CD14-positive monocyte (primary cell): ENCODE measurements at regions not wholly inside any gene's neighbourhood (a gene's known extent, or its start where the extent isn't known, plus 50 kb on each side); places are given as distances from the start of the nearest gene placed in this dataset.

Experiments used
- DNase-seq, 3 donors: peaks; one replicate each; pipeline ENCODE4 v3.0.0-alpha.2; 2011 to 2022
- H2AFZ ChIP-seq: 2 replicates; pipeline ENCODE4 v1.6.0; 2012; ENCODE audit warnings: mild to moderate bottlenecking, low read depth, low read length, inconsistent platforms; ENCODE audit not compliant: insufficient read depth, poor library complexity, severe bottlenecking
- H3K27ac ChIP-seq, 2 donors: 1 replicate in 1 of 2; 2 replicates in 1 of 2; pipeline ENCODE4 v1.5.1; 2012 to 2013; ENCODE audit warnings: low read length in 2 of 2, control low read depth in 1 of 2, inconsistent platforms in 1 of 2, low read depth in 1 of 2, mild to moderate bottlenecking in 1 of 2
- H3K27me3 ChIP-seq, 2 donors: one replicate each; pipeline versions ENCODE4 v1.6.0 to v1.6.1; 2011 to 2013; ENCODE audit warnings: low read length in 2 of 2; ENCODE audit not compliant: control insufficient read depth in 2 of 2, insufficient read depth in 2 of 2
- H3K36me3 ChIP-seq, 2 donors: replicated peaks in 1 of 2; 1 replicate in 1 of 2; 2 replicates in 1 of 2; pipeline versions ENCODE4 v1.5.1 to v1.6.1; 2012 to 2013; ENCODE audit warnings: low read length in 2 of 2, control low read depth in 1 of 2, inconsistent platforms in 1 of 2, mild to moderate bottlenecking in 1 of 2; ENCODE audit not compliant: insufficient read depth in 2 of 2, control insufficient read depth in 1 of 2
- H3K4me1 ChIP-seq, 2 donors: 1 replicate in 1 of 2; 2 replicates in 1 of 2; pipeline versions ENCODE4 v1.5.1 to v1.6.1; 2012 to 2013; ENCODE audit warnings: low read length in 2 of 2, control low read depth in 1 of 2, inconsistent platforms in 1 of 2, mild to moderate bottlenecking in 1 of 2, moderate library complexity in 1 of 2; ENCODE audit not compliant: insufficient read depth in 2 of 2, control insufficient read depth in 1 of 2
- H3K4me2 ChIP-seq: replicated peaks from 2 replicates; pipeline ENCODE3; 2012; ENCODE audit warnings: low read length, moderate library complexity, mild to moderate bottlenecking; ENCODE audit not compliant: poor library complexity, severe bottlenecking; ENCODE audit errors: extremely low read depth
- H3K4me3 ChIP-seq, 3 experiments: fragments of 200-600 bp in 1 of 3; sonication (generic) in 1 of 3; replicated peaks in 1 of 3; 1 replicate in 2 of 3; 2 replicates in 1 of 3; pipeline ENCODE4 v1.5.1; 2011 to 2013; ENCODE audit warnings: low read length in 3 of 3, mild to moderate bottlenecking in 3 of 3, control low read depth in 2 of 3, low read depth in 2 of 3, inconsistent platforms in 1 of 3, moderate library complexity in 1 of 3
- H3K79me2 ChIP-seq: 2 replicates; pipeline ENCODE4 v1.6.0; 2012; ENCODE audit warnings: mild to moderate bottlenecking, control low read depth, inconsistent platforms, low read length, moderate library complexity; ENCODE audit not compliant: insufficient read depth
- H3K9ac ChIP-seq: 2 replicates; pipeline ENCODE4 v1.6.0; 2017; ENCODE audit warnings: low read length, mild to moderate bottlenecking; ENCODE audit not compliant: insufficient read depth, poor library complexity, severe bottlenecking
- H3K9me3 ChIP-seq, 2 donors: replicated peaks in 1 of 2; 1 replicate in 1 of 2; 2 replicates in 1 of 2; pipeline versions ENCODE4 v1.5.1 to v1.6.1; 2012 to 2013; ENCODE audit warnings: low read length in 2 of 2, control low read depth in 1 of 2; ENCODE audit not compliant: control insufficient read depth in 1 of 2, insufficient read depth in 1 of 2
- H4K20me1 ChIP-seq: 2 replicates; pipeline ENCODE4 v1.6.0; 2012; ENCODE audit warnings: mild to moderate bottlenecking, low read length, control low read depth, moderate library complexity; ENCODE audit not compliant: insufficient read depth
- H3K27ac Mint-ChIP-seq, 7 donors: one replicate each; pipeline ENCODE4 v1.8.0; 2020; ENCODE audit warnings: mild to moderate bottlenecking in 7 of 7, mixed read lengths in 7 of 7, moderate library complexity in 6 of 7, inconsistent platforms in 2 of 7
- H3K27me3 Mint-ChIP-seq, 3 donors: one replicate each; pipeline ENCODE4 v1.8.0; 2021 to 2022; ENCODE audit warnings: low read depth in 3 of 3, mild to moderate bottlenecking in 3 of 3, mixed read lengths in 3 of 3, moderate library complexity in 3 of 3, inconsistent platforms in 1 of 3
- H3K36me3 Mint-ChIP-seq, 2 donors: one replicate each; pipeline ENCODE4 v1.8.0; 2020; ENCODE audit warnings: mixed read lengths in 2 of 2, inconsistent platforms in 1 of 2, mild to moderate bottlenecking in 1 of 2
- H3K4me1 Mint-ChIP-seq: one replicate; pipeline ENCODE4 v1.8.0; 2020; ENCODE audit warnings: mild to moderate bottlenecking, mixed read lengths
- H3K4me3 Mint-ChIP-seq, 2 donors: one replicate each; pipeline ENCODE4 v1.8.0; 2020; ENCODE audit warnings: mild to moderate bottlenecking in 2 of 2, mixed read lengths in 2 of 2, moderate library complexity in 1 of 2
- H3K9me3 Mint-ChIP-seq, 7 donors: one replicate each; pipeline ENCODE4 v1.8.0; 2020 to 2022; ENCODE audit warnings: mixed read lengths in 7 of 7, mild to moderate bottlenecking in 6 of 7, moderate library complexity in 6 of 7, inconsistent platforms in 2 of 7
- WGBS: methylation state at CpG from one replicate; pipeline ENCODE4 v1.1.5; 2013; ENCODE audit warnings: missing lambda C conversion rate; ENCODE audit not compliant: insufficient coverage; 5-methylcytosine and 5-hydroxymethylcytosine counted together
- intact Hi-C, 2 donors: fragments of 100-400 bp; cut with micrococcal nuclease; formaldehyde crosslinking; loops; one replicate each; pipeline versions ENCODE4 v1.15.0 to v1.15.1; 2023
- TF ChIP-seq, protein P1 (sequence below): fragments of 200-600 bp; IDR thresholded peaks from one replicate; pipeline ENCODE4 v1.8.0; 2022; ENCODE audit warnings: antibody characterized with exemption, mild to moderate bottlenecking

DNA sequence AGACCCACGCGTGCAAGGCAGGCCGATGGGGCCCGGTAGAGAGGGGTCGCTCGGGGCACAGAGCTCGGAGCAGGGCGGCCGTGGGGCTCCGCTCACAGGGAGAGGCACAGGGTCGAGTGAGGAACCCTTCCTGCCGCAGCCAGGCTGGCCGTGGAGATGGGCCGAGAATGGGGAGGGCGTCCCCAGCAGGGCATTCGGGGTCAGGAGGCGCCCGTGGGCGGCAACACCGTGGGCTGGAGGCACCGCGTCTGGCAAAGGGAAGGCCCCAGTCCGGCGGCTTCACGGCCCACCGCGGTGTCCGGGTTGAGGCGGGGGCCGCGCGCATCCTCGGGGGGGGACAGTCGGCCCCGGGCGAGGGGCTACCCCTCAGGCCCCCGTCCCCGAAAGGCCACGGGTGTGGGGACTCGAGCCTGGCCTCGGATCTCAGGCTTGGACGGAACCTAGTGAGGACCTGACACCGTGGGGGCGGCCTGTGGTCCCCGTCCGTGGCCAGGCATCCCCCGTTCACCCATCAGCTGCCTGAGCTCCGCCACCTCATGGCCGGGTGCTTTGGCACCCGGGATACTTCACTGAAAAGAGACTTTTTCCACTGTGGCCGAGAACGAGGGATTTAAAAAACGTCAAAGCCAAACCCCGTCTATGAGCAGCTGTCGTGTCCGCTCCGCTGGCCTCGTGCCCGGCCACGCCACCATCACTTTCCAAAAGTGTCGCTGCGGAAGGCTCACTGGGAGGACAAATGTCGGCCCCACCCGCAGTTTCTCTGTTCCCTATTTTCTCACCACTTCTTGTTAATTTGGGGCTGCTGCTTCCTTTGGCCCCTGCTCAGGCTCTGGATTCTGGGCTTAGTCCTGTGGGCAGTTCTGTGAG is 73.6 kb downstream of the METRNL start:
- Mint-ChIP-seq H3K36me3 (peaks cover 21 to 22% of the 10 kb centered on the region in 2 donors), H3K4me1 (peaks cover 66% of the 10 kb centered on the region), H3K9me3 (peaks cover 0 to 5% (median 2%) of the 10 kb centered on the region in 7 donors), H3K4me3 (peak overlapping the region in 1 of 2 donors; percentile 21), H3K27ac (peak overlapping the region; percentile 80 to 97 (median 95)), H3K27me3 (peaks cover 0 to 9% (median 3%) of the 10 kb centered on the region in 3 donors)
- 68% methylated on average over 61 of the region's 64 CpGs for WGBS
- no peaks in the 10 kb centered on the region for H3K27me3 ChIP-seq
- H3K79me2 ChIP-seq: no peaks in the 10 kb centered on the region
- peak overlapping the region; percentile 33 for H3K4me2 ChIP-seq
- peaks cover 40 to 46% of the 10 kb centered on the region in 2 donors for H3K4me1 ChIP-seq
- peak overlapping the region; percentile 82 to 86 for H3K27ac ChIP-seq
- peak overlapping the region; percentile 32 for H3K9ac ChIP-seq
- peak; percentile 85 to 89 (median 88) for DNase-seq
- H3K36me3 ChIP-seq: no peaks in the 10 kb centered on the region
- H2AFZ ChIP-seq: peak overlapping the region; percentile 9
- H3K9me3 ChIP-seq: no peaks in the 10 kb centered on the region
- no peaks in the 10 kb centered on the region for H4K20me1 ChIP-seq
- intact Hi-C loops: no loop called here
- peak overlapping the region in 1 of 3 experiments; percentile 4 for H3K4me3 ChIP-seq
- TF ChIP-seq, protein P1, sequence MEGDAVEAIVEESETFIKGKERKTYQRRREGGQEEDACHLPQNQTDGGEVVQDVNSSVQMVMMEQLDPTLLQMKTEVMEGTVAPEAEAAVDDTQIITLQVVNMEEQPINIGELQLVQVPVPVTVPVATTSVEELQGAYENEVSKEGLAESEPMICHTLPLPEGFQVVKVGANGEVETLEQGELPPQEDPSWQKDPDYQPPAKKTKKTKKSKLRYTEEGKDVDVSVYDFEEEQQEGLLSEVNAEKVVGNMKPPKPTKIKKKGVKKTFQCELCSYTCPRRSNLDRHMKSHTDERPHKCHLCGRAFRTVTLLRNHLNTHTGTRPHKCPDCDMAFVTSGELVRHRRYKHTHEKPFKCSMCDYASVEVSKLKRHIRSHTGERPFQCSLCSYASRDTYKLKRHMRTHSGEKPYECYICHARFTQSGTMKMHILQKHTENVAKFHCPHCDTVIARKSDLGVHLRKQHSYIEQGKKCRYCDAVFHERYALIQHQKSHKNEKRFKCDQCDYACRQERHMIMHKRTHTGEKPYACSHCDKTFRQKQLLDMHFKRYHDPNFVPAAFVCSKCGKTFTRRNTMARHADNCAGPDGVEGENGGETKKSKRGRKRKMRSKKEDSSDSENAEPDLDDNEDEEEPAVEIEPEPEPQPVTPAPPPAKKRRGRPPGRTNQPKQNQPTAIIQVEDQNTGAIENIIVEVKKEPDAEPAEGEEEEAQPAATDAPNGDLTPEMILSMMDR: no peak

DNA sequence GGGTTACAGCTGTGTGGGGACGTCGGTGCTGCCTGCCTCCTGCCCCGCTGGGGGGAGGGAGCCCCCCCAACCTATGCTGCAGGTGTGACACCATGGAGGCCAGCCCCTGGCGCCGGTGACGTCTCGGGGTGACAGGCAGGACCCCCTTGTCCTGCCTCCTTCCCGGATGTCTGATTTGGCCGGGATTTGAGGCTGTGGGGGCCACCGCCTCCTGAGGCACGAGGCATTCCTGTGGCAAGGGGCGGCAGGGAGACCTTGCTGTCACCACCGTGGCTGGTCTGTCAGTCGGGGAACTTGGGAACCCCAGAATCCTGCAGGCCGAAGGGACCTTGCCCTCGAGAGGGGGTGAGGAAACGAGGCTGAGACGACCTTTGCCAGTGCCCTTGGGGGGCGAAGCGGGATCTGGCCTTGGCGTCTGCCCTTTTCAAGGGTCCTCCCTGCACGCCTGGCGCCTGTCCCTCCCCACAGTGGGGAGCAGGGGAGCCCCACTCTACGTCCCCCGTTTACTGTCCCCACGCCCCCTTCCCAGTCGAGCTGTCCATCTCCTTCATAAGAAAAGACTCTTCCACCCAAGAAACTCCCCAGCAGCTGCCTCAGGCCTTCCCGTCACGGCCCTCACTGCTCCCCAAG is 74.4 kb downstream of the METRNL start:
- H3K4me2 ChIP-seq: peak overlapping the region; percentile 33
- H3K4me3 ChIP-seq: peak overlapping the region in 1 of 3 experiments; percentile 4
- H3K4me3 Mint-ChIP-seq: no peak overlapping the region
- peaks cover 60% of the 10 kb centered on the region for H3K4me1 Mint-ChIP-seq
- peak overlapping the region; percentile 82 to 86 for H3K27ac ChIP-seq
- no peaks in the 10 kb centered on the region for H3K36me3 ChIP-seq
- TF ChIP-seq, protein P1: no peak
- intact Hi-C loops: loop anchor here in 1 of 2 donors (2.0 kb wide), 1 partner anchor 49 kb away; no protein-coding TSS in a partner anchor
- H3K27me3 ChIP-seq: no peaks in the 10 kb centered on the region
- peaks cover 39 to 40% of the 10 kb centered on the region in 2 donors for H3K4me1 ChIP-seq
- WGBS: 86% methylated on average over 19 of the region's 29 CpGs
- H4K20me1 ChIP-seq: no peaks in the 10 kb centered on the region
- H3K27ac Mint-ChIP-seq: peak overlapping the region; percentile 80 to 97 (median 95)
- H3K9me3 ChIP-seq: no peaks in the 10 kb centered on the region
- H3K36me3 Mint-ChIP-seq: peaks cover 21 to 22% of the 10 kb centered on the region in 2 donors
- H3K9ac ChIP-seq: peak overlapping the region; percentile 32
- peaks cover 0 to 9% (median 5%) of the 10 kb centered on the region in 3 donors for H3K27me3 Mint-ChIP-seq
- no peak overlapping the region for H2AFZ ChIP-seq
- peaks cover 0 to 10% (median 2%) of the 10 kb centered on the region in 7 donors for H3K9me3 Mint-ChIP-seq
- no peak for DNase-seq
- no peaks in the 10 kb centered on the region for H3K79me2 ChIP-seq
